Epithelial cell of esophagus (primary cell): ENCODE measurements at regions not wholly inside any gene's neighbourhood (a gene's known extent, or its start where the extent isn't known, plus 50 kb on each side); places are given as distances from the start of the nearest gene placed in this dataset.

Experiments
- DNase-seq: peaks from one replicate; pipeline ENCODE4 v3.0.0; 2010; ENCODE audit warnings: low read depth
- H3K4me3 ChIP-seq: 2 replicates; pipeline ENCODE4 v1.5.1; 2011; ENCODE audit warnings: mild to moderate bottlenecking, low read length, control low read depth
- CTCF ChIP-seq: IDR thresholded peaks from 2 replicates; pipeline ENCODE4 v1.5.1; 2011; ENCODE audit warnings: low read depth, mild to moderate bottlenecking, low read length, control low read depth, inconsistent platforms; ENCODE audit not compliant: insufficient read depth; ENCODE audit errors: missing control alignments

- no peak overlapping the region for H3K4me3 ChIP-seq
- no peak for TF ChIP-seq CTCF
- no peak for DNase-seq
These were observed 191.2 kb upstream of the LYPLAL1 start for GRCh38 chr1:218982482-218982881.

- TF ChIP-seq CTCF: no peak
- DNase-seq: no peak
- H3K4me3 ChIP-seq: no peak overlapping the region
These were observed 190.2 kb upstream of the LYPLAL1 start for GRCh38 chr1:218983433-218983832.

- no peak overlapping the region for H3K4me3 ChIP-seq
- DNase-seq: no peak
- TF ChIP-seq CTCF: no peak
These were observed 189.8 kb upstream of the LYPLAL1 start for GRCh38 chr1:218983848-218984247.

- TF ChIP-seq CTCF: no peak
- no peak overlapping the region for H3K4me3 ChIP-seq
- DNase-seq: no peak
These were observed 188.2 kb upstream of the LYPLAL1 start for GRCh38 chr1:218985424-218985984.

GRCh38 chr1:218986816-218987215 is 186.9 kb upstream of the LYPLAL1 start:
- no peak for TF ChIP-seq CTCF
- DNase-seq: no peak
- no peak overlapping the region for H3K4me3 ChIP-seq

GRCh38 chr1:218990019-218990418 is 183.7 kb upstream of the LYPLAL1 start:
- TF ChIP-seq CTCF: no peak
- H3K4me3 ChIP-seq: no peak overlapping the region
- DNase-seq: no peak

- no peak overlapping the region for H3K4me3 ChIP-seq
- TF ChIP-seq CTCF: no peak
- DNase-seq: no peak
These were observed 182.6 kb upstream of the LYPLAL1 start for GRCh38 chr1:218991089-218991488.
